ENCODE measurements at regions not wholly inside any gene's neighbourhood (a gene's known extent, or its start where the extent isn't known, plus 50 kb on each side); places are given as distances from the start of the nearest gene placed in this dataset.

DNA sequence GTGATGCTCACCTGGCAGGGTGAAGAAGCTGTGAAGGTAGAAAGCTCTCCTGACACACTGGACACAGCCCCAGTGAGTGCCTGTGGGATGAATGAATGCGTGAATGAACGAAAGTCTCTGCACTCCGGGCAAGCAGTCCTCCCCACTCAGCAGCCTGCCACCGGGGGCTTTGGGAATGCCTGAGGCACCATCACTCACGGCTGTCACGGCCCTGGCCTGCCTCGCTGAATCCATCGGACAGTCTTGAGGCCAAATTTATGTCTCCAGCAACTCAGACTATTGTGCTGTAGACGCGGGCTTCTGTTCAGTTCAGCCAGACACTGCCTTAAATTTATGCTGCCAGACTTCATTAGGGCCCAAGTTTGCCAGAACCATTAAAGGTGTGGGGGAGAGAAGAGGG lies 62.9 kb upstream of the TEX51 start:
- ATAC-seq: no peak
- TF ChIP-seq PATZ1 (CRISPR knock-in tag; IDR thresholded peaks at IDR 0.05; ENCODE audit: borderline replicate concordance) (no peak), TOX (CRISPR knock-in tag; IDR thresholded peaks at IDR 0.05; ENCODE audit: borderline replicate concordance) (no peak), OSR1 (CRISPR knock-in tag; IDR thresholded peaks at IDR 0.05) (no peak), ZFP30 (CRISPR knock-in tag; IDR thresholded peaks at IDR 0.05) (no peak), CSRNP3 (CRISPR knock-in tag; IDR thresholded peaks at IDR 0.05) (no peak), RARB (CRISPR knock-in tag; IDR thresholded peaks at IDR 0.05) (no peak), ZNF70 (CRISPR knock-in tag; IDR thresholded peaks at IDR 0.05) (no peak), GLIS3 (CRISPR knock-in tag; IDR thresholded peaks at IDR 0.05) (no peak), ZNF8 (CRISPR knock-in tag; IDR thresholded peaks at IDR 0.05) (no peak), SNAI2 (CRISPR knock-in tag; IDR thresholded peaks at IDR 0.05) (no peak), PPARA (CRISPR knock-in tag; IDR thresholded peaks at IDR 0.05; ENCODE audit: borderline replicate concordance) (no peak), ZNF565 (CRISPR knock-in tag; conservative IDR thresholded peaks at IDR 0.05; ENCODE audit: low read depth) (no peak)
- TF ChIP-seq, protein P1, sequence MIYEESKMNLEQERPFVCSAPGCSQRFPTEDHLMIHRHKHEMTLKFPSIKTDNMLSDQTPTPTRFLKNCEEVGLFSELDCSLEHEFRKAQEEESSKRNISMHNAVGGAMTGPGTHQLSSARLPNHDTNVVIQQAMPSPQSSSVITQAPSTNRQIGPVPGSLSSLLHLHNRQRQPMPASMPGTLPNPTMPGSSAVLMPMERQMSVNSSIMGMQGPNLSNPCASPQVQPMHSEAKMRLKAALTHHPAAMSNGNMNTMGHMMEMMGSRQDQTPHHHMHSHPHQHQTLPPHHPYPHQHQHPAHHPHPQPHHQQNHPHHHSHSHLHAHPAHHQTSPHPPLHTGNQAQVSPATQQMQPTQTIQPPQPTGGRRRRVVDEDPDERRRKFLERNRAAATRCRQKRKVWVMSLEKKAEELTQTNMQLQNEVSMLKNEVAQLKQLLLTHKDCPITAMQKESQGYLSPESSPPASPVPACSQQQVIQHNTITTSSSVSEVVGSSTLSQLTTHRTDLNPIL (CRISPR knock-in tag; IDR thresholded peaks at IDR 0.05; ENCODE audit: low read depth): no peak

GRCh38 chr2:126836761-126837679 lies 61.7 kb upstream of the TEX51 start:
- TF ChIP-seq, protein P2, sequence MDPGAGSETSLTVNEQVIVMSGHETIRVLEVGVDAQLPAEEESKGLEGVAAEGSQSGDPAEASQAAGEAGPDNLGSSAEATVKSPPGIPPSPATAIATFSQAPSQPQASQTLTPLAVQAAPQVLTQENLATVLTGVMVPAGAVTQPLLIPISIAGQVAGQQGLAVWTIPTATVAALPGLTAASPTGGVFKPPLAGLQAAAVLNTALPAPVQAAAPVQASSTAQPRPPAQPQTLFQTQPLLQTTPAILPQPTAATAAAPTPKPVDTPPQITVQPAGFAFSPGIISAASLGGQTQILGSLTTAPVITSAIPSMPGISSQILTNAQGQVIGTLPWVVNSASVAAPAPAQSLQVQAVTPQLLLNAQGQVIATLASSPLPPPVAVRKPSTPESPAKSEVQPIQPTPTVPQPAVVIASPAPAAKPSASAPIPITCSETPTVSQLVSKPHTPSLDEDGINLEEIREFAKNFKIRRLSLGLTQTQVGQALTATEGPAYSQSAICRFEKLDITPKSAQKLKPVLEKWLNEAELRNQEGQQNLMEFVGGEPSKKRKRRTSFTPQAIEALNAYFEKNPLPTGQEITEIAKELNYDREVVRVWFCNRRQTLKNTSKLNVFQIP (CRISPR knock-in tag; IDR thresholded peaks at IDR 0.05; ENCODE audit: borderline replicate concordance, low read depth): no peak
- TF ChIP-seq ZNF8 (CRISPR knock-in tag; IDR thresholded peaks at IDR 0.05) (no peak), RARB (CRISPR knock-in tag; IDR thresholded peaks at IDR 0.05) (no peak), SNAI2 (CRISPR knock-in tag; IDR thresholded peaks at IDR 0.05) (no peak), GLIS3 (CRISPR knock-in tag; IDR thresholded peaks at IDR 0.05) (no peak), PATZ1 (CRISPR knock-in tag; IDR thresholded peaks at IDR 0.05; ENCODE audit: borderline replicate concordance) (no peak), ZC3H10 (CRISPR knock-in tag; IDR thresholded peaks at IDR 0.05) (no peak), TOX (CRISPR knock-in tag; IDR thresholded peaks at IDR 0.05; ENCODE audit: borderline replicate concordance) (no peak), ZNF70 (CRISPR knock-in tag; IDR thresholded peaks at IDR 0.05) (no peak), PPARA (CRISPR knock-in tag; IDR thresholded peaks at IDR 0.05; ENCODE audit: borderline replicate concordance) (no peak), CSDC2 (CRISPR knock-in tag; IDR thresholded peaks at IDR 0.05) (no peak), TCF4 (CRISPR knock-in tag; IDR thresholded peaks at IDR 0.05; ENCODE audit: borderline replicate concordance) (no peak), ZFP3 (CRISPR knock-in tag; IDR thresholded peaks at IDR 0.05) (no peak)
- no peak for ATAC-seq

GRCh38 chr2:126837966-126838715 lies 60.5 kb upstream of the TEX51 start:
- no peak for ATAC-seq
- TF ChIP-seq ARNTL (CRISPR knock-in tag; IDR thresholded peaks at IDR 0.05; ENCODE audit: borderline replicate concordance, low read depth): no peak
- TF ChIP-seq GLIS3 (CRISPR knock-in tag; IDR thresholded peaks at IDR 0.05): no peak
- no peak for TF ChIP-seq ISL1 (CRISPR knock-in tag; IDR thresholded peaks at IDR 0.05)
- TF ChIP-seq PATZ1 (CRISPR knock-in tag; IDR thresholded peaks at IDR 0.05; ENCODE audit: borderline replicate concordance): no peak
- no peak for TF ChIP-seq PPARA (CRISPR knock-in tag; IDR thresholded peaks at IDR 0.05; ENCODE audit: borderline replicate concordance)
- no peak for TF ChIP-seq ZNF70 (CRISPR knock-in tag; IDR thresholded peaks at IDR 0.05)
- no peak for TF ChIP-seq ZNF565 (CRISPR knock-in tag; conservative IDR thresholded peaks at IDR 0.05; ENCODE audit: low read depth)
- TF ChIP-seq CSDC2 (CRISPR knock-in tag; IDR thresholded peaks at IDR 0.05): no peak
- TF ChIP-seq TOX (CRISPR knock-in tag; IDR thresholded peaks at IDR 0.05; ENCODE audit: borderline replicate concordance): no peak
- no peak for TF ChIP-seq BACH2 (CRISPR knock-in tag; IDR thresholded peaks at IDR 0.05; ENCODE audit: borderline replicate concordance)
- TF ChIP-seq, protein P1 (CRISPR knock-in tag; IDR thresholded peaks at IDR 0.05; ENCODE audit: low read depth): no peak
- TF ChIP-seq RARB (CRISPR knock-in tag; IDR thresholded peaks at IDR 0.05): no peak
- TF ChIP-seq ZNF8 (CRISPR knock-in tag; IDR thresholded peaks at IDR 0.05): no peak
- TF ChIP-seq ESRRG (CRISPR knock-in tag; IDR thresholded peaks at IDR 0.05): no peak
- no peak for TF ChIP-seq TCF4 (CRISPR knock-in tag; IDR thresholded peaks at IDR 0.05; ENCODE audit: borderline replicate concordance)
